Heart left ventricle (tissue), 13 donors: ENCODE measurements at regions not wholly inside any gene's neighbourhood (a gene's known extent, or its start where the extent isn't known, plus 50 kb on each side); places are given as distances from the start of the nearest gene placed in this dataset.

Experiments
- POLR2A ChIP-seq, 2 donors: fragments of 450-650 bp; IDR thresholded peaks; one replicate each; pipeline ENCODE4 v1.6.1; 2017; ENCODE audit warnings: antibody characterized with exemption in 2 of 2, mild to moderate bottlenecking in 2 of 2, moderate library complexity in 2 of 2
- TF ChIP-seq, protein P1 (sequence below), 12 donors: fragments of 200-600 bp; sonication (generic) in 4 of 12; IDR thresholded peaks; one replicate each; pipeline versions ENCODE4 v1.5.0 to v1.8.0; 2018 to 2022; ENCODE audit warnings: antibody characterized with exemption in 12 of 12, mild to moderate bottlenecking in 5 of 12
- donor health status: ischemic (EF 13 %, LVEDD 7.1; RV severe dilation, severe dysfunction).
- donor health status: DM: no; HTN: yes; CAD: no.
- donor health status: DM: no; HTN: no; CAD: no.
- donor health status: ischemic (EF 25% LVEDD 6.9; RV normal size, moderate dysfunction).
- donor health status: ischemic (EF 25% LVEDD 5.7; RV mildly dilated, moderate dysfunction).
- donor health status: ischemic (EF 35%, LVEDD 5.7; RV mildly dilated, moderate dysfunction).
- donor health status: nonischemic (EF 11% LVEDD 7.7; RV severe dilation, severe dysfunction).
- donor health status: DM: yes; HTN: yes; CAD: no.
- donor health status: PGD.
- donor health status: ischemic (EF 29% LVEDD 5.4; RV normal size, mild dysfunction).
- donor health status: nonischemic (EF 23%, LVEDD 6.1; RV moderate dilation, normal function).

DNA sequence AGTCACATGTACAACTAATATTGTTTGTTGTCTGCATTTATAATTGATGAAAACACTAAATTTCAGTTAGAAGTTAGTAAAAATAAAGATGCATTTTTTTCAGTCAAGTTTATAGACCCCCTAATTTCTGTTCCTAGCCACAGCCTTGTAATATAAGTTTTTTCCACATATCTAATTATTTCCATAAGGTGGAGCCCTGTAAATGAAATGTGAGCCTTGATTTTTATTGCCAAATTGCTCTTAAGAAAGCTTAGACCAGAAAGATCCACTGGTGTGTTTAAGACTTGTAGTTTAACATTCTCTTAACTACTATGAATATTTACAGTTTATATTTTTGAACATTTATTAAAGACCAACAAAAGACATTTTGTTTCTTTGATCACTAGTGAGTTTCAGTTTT lies 322.1 kb upstream of the RGS6 start:
- TF ChIP-seq, protein P1, sequence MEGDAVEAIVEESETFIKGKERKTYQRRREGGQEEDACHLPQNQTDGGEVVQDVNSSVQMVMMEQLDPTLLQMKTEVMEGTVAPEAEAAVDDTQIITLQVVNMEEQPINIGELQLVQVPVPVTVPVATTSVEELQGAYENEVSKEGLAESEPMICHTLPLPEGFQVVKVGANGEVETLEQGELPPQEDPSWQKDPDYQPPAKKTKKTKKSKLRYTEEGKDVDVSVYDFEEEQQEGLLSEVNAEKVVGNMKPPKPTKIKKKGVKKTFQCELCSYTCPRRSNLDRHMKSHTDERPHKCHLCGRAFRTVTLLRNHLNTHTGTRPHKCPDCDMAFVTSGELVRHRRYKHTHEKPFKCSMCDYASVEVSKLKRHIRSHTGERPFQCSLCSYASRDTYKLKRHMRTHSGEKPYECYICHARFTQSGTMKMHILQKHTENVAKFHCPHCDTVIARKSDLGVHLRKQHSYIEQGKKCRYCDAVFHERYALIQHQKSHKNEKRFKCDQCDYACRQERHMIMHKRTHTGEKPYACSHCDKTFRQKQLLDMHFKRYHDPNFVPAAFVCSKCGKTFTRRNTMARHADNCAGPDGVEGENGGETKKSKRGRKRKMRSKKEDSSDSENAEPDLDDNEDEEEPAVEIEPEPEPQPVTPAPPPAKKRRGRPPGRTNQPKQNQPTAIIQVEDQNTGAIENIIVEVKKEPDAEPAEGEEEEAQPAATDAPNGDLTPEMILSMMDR (IDR thresholded peaks at IDR 0.05) = no peak
- no peak for TF ChIP-seq POLR2A (IDR thresholded peaks at IDR 0.05)
